Glomerular endothelial cell (primary cell): ENCODE measurements at regions not wholly inside any gene's neighbourhood (a gene's known extent, or its start where the extent isn't known, plus 50 kb on each side); places are given as distances from the start of the nearest gene placed in this dataset.

Experiments used
- DNase-seq: peaks from one replicate; pipeline ENCODE4 v3.0.0-alpha.2; 2011; ENCODE audit warnings: low read depth, low spot score; ENCODE audit errors: extremely low read depth

DNA sequence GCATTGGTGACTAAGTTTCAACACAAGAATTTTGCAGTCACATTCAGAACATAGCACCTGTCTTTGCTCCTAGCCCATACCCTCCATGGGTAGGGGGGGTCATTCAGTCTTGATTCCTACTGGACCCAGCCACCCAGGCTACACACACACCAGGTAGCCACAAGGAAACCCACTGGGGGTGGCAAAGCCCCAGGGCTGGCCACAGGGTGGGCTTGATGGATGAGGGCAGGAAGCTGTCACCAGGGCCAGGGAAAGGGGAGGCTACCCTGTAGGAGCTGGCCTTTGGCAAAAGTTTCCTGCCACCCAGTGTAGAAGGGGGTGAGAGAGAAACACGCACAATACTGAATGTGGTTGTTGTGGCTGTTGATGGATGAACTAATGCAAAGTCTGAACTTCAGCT, 74.5 kb upstream of the NKX1-1 start:
- DNase-seq: no peak

DNA sequence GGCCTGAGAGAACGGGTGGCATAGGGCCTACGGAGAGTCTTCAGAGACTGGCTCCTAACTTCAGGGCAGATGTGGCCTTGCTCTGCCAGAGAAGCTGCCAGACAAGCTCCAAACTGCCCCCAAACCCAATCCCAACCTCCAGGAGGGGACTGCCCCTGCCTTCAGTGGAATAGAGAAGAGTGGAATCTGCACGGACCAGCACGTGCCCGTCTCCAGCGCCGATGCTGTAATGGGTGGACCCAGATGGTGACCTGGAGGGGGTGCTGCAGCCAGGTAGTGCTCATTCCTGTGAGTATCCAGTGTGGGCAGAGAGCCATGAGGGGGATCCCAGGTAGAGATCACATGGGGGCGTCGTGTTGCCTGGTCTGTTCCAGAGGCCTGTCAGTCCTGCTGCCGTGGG, 73.2 kb upstream of the NKX1-1 start:
- DNase-seq: no peak

DNA sequence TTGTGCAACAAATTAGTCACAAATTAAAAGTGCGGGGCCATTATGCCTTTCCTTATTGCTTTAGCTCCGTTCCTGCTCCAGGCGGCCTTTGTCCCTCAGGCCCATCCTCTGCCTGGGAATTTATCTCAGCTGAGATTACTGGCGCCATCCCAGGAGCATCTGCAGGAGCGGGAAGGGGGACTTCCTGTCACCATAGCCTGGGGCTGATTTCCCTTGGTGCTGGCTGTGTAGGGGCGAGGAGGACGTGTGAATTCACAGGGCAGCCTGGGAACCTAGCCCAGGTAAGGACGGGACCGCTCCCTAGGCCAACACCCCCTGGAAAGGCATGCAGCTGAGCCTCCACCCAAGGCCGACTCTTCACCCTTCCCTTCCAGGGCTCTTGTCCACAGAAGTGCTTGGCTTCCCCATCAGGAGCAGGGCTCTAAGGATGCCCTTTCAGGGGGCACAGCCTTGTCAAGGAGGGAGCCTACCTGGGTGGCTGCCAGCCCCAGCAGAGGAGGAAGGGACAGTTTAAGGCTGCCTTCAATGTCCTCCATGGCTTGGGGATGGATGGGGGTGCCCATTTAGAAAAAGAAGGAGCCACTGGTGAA, 72.6 kb upstream of the NKX1-1 start:
- DNase-seq: no peak

DNA sequence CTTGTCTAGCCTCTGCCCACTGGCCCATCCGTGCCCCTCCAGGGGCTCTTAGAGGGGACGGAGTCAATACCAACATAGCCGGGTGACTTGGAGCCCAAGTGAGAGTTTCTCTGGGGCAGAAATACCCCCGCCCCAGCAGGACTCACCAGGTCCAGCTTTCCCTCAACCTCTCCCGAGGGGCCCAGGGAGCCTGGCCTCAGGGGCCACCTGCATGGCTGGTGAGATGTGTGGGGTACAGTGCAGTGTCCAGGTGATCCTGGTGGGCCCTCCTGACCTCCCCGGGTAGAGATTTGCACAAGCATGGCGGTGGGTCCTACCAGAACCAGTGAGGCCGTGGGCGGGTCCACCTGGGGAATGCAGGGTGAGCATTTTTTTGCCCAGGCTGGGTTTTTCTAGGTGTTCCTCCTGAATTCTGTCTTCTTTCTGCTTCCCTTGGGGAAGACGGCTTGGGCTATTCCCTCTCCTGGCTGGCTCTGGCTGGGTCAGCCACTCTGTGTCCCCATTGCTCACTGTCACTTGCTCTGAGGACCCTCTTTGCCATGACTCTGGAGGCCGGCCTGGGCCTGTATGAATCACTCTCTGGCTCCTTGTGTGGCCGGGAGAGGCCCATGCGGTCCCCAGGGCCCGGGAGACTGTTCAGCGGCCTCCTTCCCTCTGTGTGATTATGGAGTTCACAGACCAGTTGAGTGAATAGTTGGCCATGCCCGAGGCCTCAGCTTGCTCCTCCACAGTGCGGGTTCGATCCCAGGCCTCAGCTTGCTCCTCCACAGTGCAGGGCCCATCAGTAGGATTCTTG, 71.0 kb upstream of the NKX1-1 start:
- DNase-seq: no peak

DNA sequence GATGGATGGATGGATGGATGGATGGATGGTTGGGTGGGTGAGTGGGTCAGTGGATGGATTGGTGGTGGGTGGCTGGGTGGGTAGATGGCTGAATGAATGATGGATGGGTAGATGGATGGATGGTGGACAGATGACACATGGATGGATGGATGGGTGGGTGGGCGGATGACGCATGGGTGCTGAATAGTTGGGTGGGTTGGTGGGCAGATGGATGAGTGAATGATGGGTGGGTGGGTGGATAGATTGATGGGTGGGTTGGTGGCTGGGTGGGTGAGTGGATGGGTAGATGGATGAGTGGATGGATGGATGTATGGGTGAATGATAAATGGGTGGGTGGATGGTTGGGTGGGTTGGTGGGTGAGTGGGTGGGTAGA, 69.9 kb upstream of the NKX1-1 start:
- DNase-seq: no peak

DNA sequence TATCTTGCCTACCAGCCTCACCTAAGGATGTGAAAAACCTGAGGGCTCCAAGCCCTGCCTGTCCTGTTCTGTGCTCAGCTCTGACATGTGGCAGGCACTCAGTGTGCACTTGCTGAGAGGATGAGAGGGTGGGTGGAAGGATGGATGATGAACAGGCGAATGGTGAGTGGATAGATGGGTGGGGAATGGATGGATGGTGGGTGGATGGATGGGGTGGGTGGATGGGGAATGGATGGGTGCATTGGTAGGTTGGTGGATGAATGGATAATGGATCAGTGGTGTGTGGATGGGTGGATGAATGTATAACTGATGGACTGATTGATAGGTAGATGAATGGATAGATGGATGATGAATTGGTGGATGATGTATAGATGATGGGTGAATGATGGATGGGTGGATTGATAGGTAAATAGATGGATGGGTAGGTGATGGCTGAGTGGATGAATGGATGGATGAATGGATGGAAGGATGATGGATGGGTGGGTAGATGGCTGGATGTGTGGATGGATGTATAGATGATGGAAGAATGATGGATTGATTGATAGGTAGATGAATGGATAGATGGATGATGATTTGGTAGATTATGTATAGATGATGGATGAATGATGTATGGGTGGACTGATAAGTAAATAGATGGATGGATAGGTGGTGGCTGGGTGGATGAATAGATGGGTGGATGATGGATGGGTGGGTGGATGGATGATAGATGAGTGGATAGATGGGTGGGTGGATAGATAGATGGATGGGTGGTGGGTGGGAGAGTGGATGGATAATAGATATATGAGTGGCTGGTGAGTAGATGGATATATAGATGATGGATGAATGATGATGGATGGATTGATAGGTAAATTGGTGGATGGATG, 69.3 kb upstream of the NKX1-1 start:
- DNase-seq: no peak

DNA sequence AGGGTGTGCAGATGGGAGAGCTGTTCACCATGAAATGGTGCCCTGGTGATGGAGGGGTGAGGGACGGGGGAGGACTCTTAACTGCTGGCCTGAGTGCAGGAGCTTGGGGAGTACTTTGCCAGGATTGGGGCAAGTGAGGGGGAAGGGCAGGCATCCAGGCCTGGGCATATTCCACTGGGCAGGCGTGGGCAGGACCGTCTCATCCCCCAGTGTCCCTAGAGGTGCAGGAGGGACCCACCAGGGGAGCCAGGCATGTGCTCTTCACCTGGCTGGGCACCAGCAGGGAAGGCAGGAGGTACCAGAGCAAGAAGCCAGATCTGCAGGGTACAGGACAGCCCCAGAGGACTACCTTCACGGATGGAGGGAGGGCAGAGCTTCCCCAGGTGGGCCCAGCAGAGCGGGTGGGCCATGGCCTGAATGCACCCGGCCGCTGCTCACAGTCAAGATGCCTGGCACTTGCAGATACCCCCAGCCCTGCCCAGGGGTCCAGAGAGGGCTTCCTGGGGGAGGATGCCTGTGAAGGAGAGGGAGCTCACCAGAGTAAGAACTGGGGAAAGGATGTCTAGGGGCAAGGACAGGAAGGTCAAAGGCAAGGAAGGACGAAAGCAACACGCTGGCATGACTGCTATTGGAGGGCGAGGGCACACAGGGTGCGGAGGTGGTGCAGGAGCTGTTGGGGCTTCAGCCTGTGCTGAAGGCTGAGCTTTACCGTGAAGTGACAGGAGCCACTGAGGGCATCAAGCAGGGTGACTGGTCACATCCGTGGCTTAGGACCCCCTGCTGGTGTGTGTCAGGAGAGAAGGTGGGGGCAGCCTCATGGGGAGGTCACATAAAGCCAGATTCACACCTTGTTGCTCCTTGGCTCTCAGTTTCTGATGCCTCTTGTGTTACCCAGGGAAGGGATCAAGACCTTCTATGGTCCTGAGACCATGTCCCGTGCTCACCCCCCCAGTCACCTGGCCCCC, 68.2 kb upstream of the NKX1-1 start:
- no peak for DNase-seq

DNA sequence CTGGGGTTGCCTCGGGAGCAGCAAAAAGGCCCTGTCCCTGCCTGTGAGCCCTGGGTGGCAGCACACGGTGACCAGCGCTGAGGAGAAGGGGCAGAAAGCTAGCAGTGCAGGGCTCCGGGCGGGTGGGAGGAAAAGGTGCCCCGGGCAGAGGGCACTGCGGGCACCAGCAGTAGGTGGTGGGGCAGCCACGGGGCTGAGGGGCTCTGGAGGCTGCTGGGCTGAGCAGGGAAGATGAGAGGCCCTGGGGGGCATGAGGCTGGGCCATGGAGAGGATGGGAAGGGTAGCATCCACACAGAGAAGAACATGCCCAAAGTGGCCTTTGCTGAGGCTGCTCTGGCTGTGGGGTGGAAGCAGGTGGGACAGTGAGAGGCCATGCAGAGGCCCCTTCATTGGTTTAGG, 67.5 kb upstream of the NKX1-1 start:
- DNase-seq: no peak

DNA sequence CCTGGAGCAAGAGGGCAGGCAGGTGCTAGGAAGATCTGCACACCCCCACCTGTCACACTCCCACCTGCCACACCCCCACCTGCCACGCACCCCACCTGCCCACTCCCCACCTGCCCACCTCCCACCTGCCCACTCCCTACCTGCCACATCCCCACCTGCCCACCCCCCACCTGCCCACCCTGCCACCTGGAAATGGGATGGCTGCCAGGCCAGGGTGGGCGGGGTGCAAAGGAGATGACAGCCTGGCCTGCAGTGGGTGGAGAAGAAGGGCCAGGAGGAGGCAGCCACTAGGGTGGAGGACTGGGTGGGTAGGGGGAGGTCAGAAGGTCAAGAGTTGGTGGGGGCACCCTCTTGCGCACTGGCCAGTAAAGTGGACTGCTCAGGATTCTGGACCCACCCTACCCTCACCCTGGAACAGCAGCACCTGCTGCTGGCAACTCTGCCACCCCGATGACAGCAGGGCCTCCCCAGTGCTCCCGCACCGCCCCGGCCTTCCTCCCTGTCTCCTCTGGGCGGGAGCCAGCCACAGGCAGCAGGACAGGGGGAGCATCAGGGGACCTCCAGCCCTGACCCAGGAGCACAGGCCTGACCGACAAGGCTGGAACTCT, 66.8 kb upstream of the NKX1-1 start:
- DNase-seq: no peak

DNA sequence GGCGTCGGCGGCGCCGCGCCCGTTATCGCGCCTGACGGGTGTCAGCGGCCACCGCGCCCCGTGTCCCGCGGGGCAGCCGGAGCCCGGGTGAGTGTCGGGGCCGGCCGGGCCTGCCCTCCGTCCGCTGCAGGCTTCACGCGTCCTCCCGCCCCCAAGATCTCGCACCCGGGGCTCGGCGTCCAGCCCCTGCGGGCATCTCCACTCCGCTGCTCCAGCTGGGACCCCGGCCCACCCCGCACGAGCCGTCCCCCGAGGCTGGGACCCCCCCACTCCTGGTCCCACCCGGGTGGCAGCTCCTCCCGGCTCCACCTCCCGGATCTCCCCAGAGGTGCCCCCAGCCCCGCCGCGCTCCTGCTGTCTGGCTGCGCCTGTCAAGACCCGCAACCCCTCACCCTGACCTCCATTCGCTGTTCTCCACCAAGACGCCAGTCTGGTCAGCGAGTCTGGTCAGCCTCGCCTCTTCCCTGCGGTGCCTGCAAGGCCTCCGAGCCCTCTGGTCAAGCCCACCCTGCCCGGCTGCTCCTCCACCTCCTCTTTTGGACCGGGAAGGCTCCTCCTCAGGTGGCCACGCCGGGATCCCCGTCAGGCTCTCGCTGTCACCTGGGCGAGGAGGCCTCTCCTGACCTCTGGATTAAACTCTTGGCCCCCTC, 66.0 kb upstream of the NKX1-1 start:
- DNase-seq: no peak

DNA sequence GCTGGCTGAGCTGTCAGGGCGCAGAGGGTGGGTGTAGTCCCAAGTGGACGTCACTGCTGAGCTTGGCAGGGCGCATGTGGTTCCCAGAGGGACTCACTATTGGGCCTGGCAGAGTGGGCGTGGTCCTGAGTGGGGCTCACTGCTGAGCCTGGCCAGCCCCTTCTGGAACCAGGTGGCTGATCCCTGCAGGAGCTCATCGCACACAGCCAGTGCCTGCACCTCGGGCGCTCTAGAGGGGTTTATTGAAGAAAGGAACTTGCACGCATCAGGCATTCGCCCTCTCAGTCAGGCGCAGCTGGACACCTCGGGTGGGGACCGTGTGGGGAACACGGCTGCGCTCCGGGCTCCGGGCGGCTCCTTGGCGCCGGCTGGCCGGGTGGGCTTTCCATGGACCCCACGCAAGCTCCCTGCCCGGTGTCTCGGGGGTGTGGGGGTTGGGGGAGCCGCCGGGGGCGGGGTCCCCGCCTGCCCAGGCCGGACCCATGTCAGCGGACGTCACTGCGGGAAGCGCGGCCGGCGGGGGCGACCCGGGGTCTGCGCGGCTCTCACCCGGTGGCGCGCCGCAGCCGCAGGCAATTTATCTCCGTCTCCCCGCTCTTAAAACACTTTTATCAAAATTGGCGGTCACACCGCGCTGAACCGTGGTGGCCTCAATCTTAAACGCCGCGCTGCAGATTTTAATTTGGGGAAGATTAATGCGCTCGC, 65.4 kb upstream of the NKX1-1 start:
- no peak for DNase-seq

DNA sequence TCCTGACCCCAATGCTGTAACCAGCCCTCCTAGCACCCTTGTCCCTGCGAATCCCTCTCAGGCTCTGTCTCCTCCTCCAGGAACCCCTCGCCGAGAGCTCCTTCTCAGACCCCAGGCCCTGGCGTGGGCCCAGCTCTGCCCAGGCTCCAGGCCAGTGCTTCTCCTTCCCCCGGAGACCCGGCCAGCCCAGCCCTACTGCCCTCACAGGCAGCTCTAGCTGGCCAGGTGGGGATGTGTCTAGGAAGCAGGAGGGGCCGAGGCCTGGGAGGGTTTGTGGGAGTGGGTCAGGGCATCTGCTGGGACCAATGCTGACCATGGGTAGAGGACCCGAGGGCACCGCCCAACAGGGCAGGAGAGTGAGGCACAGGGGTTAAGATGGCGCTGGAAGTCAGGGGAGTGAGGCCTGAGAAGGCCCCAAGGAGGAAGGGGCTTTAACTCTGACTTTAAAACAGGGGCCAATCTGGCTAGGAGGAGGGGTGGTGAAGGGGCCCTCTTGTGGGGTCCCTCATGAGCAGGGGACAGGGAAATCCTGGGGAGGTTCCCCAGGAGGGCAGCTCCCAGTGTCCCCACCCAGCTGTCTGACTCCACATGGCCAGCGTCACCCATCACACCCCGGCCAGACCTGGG, 64.7 kb upstream of the NKX1-1 start:
- DNase-seq: no peak

DNA sequence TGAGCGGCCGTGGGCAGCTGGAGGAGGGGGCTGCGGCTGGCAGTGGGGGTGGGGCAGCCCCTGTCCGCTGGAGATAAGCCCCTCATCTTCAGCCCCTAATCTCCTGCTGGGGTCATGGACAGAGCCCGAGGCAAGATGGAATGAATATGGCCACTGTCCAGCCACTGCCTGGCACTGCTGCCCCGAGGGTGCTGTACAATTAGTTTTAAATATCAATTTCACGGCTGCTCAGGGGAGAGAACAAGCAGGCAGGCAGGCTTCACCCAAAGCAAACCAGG, 64.1 kb upstream of the NKX1-1 start:
- no peak for DNase-seq

DNA sequence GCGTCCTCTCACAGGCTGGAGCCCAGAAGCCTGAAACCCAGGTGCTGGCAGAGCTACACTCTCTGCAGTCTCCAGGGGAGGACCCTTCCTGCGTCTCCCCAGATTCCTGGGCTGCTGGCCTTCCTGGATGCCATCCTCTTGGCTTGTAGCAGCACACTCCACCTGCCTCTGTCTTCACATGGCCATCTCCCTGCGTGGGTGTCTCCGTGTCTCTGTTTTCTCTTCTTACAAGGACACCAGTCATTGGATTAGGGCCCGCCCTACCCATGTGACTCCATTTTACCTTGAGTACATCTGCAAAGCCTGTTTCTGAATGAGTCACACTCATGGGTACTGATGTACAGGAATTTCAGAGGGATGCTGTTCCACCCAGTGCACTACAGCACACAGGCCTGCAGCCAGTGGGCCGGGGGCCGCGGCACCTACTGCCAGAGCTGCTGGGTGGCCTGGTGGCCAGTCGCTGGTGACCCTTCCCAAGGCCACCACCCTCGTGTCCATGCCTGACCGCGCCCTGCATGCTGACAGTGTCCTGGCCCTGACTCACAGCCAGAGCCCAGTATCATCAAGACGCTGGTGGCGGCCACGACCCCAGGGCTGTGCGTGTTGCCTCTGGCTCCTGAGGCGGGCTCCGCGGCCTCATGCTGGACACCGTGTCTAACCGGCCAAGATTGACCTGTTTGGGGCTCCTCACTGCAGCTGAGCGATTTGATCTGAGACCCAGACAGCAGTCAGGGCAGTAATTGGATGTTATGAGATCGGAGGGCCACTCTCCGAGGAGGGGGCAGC, 63.6 kb upstream of the NKX1-1 start:
- DNase-seq: no peak

DNA sequence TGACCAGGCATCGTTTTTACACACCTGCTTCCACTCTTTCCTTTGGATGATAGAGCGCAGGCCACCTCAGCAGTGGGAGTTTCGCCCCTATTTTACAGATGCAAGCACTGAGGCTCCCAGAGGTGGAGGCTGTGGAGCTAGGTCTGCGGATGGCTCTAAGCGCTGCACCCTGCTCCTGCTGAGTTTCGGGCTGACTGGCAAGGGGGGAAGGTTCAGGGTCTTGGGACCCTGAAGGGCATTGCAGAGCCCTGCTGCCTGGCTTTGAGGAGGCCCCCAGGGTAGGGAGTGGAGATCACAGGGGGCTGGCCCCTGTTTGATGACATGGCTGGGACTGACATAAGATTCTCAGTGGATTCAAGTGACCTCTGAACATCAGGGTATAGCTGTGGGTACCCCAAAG, 62.8 kb upstream of the NKX1-1 start:
- no peak for DNase-seq

DNA sequence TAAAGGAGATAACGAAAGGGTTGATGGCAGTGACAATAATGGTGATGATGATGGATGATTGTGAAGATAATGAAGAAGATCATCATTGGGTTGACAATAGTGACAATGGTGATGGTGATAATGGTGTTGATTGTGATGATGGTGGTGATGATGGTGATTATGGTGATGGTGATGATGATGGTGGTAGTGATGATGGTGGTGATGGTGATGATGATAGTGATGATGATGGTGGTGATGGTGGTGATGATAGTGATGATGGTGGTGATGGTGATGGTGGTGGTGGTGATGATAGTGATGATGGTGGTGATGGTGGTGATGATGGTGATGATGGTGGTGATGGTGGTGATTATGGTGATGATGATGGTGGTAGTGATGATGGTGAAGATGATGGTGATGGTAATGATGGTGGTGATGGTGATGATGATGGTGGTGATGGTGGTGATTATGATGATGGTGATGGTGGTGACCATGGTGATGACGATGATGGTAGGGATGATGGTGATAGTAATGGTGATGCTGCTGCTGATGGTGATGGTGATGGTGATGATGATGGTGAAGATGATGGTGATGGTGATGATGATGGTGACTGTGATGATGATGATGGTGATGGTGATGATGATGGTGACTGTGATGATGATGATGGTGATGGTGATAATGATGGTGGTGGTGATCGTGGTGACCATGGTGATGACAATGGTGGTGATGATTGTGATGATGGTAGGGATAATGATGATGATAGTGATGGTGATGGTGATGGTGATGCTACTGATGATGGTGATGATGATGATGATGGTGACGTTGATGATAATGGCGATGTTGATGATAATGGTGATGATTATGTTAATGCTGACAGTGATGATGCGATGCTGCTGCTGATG, 61.6 kb upstream of the NKX1-1 start:
- DNase-seq: no peak

DNA sequence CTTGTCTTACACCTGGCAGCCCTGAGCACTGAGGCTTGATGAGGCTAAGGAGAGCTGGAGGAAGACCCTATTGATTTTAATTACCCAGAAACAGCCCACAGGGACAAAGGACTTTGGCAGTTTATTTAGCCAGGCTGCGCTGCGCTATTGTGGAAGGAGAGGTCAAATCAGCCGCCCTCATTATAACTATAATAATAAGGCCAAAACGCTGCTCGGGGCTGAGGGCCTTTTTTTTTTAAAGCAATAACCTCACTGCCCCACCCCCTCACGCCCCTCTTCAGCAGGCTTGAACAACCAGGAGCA, 60.6 kb upstream of the NKX1-1 start:
- DNase-seq: no peak
